Brain pericyte (primary cell): ENCODE measurements at regions not wholly inside any gene's neighbourhood (a gene's known extent, or its start where the extent isn't known, plus 50 kb on each side); places are given as distances from the start of the nearest gene placed in this dataset.
"Not testable (repeated sequence)": the region's sequence is repeated elsewhere in the genome, so short reads cannot be mapped to it uniquely, and the experiment has no call there.

Experiments used
- DNase-seq: peaks from one replicate; pipeline ENCODE4 v3.0.0-alpha.2; 2012; ENCODE audit warnings: low read depth, low spot score

DNA sequence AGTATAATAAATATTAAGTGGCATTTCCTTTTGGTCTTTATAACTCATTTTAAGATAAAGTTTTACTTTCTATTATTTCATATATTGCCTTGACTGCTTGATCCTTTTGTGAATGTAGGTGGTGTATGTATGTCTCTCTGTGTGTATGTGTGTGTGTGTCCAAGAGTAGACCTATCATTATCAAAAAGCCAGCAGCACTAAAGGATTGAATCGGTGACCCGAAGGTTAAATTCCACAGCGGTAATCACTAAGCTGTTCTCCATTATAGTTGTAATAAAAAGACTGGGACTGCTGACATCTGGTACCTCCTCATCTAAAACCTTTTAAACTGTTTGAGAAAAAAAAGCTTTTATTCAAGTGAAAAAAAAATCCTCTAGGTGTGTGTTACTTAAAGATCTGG lies 1014.8 kb downstream of the PCDH7 start:
- no peak for DNase-seq

DNA sequence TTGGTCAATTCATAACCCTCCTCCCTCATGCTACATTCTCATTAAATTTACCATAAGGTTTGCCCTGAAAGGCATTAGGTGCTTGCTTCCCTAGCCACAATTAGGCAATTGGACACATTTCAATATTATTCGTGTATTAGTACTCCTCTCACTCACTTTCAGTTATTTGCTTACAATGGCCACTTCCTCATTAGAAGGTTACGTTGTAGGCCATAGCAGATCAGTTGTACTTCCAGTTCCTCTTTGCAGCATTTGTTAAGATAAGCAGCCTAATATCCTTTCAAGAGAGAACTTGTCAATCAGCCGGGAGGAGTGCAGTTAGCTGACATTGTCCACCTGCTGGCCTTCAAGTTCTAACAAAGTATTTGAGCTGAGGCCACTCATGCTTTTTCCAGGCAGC lies 1017.2 kb downstream of the PCDH7 start:
- no peak for DNase-seq

DNA sequence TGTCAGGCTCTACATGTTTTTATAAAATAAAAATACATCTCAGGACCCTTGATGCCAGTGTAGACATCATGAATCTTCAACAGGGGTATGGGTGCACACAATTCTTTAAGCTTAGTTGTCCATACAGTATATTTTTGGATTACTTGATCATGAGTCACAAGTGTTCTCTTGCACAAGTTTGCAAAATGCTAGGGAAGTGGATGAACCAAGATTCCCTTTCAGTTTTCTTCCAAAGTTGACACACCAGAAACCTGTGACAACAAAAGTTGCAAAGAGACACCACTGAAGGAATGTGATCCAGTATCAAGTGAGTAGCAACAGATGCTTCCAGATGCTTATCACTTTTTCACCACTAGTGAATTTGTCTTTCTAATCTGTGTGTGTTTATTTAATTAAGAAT lies 1021.2 kb downstream of the PCDH7 start:
- DNase-seq: no peak

DNA sequence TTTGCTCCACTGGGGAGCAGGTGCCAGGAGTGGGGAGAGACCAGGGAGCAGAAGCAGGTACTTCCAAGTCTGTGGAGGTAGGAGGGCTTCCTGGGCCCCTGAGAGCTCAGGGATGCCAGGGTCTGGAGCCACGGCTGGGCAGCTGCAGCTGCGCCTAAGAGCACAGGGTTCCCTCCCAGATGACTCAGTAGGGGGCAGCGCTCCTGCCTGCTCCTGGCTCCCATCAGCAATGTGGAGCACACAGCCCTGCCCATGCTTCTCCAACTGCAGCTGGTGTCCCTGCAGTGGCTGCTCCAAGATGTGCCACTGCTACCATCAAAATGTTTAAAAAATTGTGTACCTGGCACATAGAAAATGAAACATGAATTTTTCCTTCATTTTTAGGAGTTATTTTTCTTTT lies 1028.2 kb downstream of the PCDH7 start:
- no peak for DNase-seq

DNA sequence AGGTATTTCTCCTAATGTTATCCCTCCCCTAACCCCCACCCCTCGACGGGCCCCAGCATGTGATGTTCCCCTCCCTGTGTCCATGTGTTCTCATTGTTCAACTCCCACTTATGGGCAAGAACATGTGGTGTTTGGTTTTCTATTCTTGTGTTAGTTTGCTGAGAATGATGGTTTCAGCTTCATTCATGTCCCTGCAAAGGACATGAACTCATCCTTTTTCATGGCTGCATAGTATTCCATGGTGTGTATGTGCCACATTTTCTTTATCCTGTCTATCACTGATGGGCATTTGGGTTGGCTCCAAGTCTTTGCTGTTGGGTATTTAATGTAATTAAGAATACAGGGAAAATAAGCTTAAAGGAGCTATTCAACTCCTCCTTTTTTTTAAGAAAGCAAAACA lies 1030.4 kb downstream of the PCDH7 start:
- not testable (repeated sequence) for DNase-seq

DNA sequence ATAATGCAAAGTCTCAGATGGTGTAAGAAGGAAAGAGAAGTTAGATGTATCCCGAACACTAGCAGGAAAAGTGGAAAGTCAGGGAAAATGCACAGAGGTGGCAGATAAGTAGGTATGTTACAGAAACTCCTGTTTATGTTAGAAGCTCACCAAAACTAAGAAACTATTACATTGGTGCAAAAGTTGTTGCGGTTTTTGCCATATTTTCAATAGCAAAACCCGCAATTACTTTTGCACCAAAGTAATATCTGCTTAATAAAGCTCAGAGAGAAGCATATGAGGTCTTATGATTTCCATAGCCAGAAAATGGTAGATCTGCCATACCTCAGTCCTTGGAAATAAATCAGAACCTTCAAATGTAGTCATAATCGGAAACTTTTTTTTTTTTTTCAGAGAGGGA lies 1035.6 kb downstream of the PCDH7 start:
- DNase-seq: no peak

DNA sequence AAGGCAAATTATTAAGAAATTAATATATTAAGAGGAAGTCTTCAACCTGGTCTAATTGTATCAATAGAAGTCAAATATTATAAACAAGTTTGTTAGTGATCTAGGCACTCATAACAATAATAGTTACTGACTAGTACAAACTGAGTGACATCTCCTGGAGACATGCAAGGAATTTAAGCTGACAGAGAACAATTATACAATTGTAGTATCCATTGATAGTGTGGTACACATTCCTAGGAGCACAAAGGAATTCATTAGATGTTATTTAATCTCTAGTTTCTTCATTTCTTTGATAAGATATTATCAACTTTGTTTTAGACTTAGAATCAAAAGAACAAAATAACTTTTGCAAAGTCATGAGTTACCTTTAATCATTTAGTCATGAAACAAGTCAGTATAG lies 1048.6 kb downstream of the PCDH7 start:
- no peak for DNase-seq

DNA sequence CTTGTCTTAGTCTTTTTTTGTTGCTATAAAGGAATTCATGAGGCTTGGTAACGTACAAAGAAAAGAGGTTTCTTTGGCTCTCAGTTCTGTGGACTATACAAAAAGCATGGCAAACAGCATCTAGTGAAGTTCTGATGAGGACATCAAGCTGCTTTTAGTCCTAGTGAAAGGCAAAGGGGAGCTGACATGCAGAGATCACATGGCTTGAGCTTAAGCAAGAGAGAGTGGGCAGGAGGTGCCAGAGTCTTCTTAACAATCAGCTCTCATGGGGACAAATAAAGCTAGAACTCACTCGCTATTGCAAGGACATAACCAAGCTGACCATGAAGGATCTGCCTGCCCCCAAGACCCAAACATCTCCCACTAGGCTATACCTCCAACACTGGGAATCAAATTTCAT lies 1063.1 kb downstream of the PCDH7 start:
- no peak for DNase-seq

DNA sequence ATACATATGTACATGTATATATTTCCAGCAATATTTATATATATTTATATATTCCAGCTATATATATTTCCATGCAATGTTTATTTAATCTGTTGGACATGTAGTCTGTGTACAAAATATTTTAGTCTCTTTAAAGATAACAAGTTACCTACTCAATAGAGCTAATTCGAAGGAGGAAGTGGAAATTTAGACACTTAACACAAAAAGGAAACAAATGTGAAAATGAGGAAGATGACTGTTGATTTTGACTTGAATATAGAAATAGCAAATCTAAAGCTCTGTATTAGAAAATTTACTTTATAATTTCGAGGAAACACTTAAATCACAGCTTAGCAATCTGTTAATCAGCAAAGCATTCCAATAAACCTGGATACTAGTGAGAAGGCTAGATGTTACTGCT lies 1064.4 kb downstream of the PCDH7 start:
- no peak for DNase-seq

DNA sequence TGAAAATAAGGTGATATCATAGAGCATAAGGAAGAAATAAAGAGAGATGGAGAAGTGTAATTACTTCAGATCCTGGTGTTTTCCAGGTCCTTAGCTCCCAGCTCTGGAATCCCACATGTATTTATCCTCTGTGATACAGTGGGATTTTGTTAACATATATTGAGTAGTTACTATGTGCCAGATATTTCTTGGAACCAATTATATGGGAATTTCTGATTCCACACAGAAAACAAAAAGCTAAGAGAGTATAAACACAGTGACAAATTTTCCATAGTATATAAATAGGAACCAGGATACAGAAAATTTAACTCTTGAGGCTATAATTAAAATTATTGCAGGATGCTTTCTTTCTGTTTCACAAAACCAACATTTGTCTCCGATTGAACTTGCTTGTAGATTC lies 1067.5 kb downstream of the PCDH7 start:
- DNase-seq: no peak

DNA sequence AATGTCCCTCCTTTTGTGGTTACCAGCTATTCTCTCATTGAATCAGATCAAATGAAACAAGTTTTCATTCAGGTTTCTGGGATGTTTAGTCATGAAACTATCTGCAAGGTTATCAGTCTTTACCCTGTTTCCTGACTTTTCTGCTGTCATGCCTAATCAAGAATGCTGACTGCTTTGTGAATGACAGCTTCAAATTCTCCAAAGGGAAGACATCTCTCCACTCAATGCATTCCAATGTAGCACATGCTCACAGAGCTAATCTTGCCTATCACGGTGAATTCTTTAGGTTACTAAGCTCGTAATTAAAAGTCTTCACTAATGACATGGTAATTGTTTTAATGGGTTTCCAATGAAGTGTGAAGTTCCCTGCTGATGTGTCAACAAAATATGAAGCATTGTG lies 1068.5 kb downstream of the PCDH7 start:
- DNase-seq: no peak

DNA sequence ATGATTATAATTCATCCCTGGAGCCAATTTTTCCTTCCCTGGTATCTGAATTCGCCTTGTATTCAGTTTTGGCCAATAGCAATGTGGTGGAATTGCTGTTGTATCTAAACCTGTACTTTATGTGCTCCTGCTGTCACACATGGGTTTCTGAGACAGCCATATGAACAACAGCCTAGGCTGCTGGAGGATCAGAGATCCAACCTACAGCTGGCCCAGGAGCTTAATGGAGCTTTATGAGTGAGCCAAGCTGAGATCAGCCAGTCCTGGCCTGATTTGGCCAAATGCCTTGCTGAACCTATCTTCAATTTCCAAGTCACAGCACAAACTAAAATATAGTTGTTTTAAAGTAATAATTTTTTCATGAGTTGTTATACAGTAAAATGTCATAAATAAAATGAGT lies 1071.5 kb downstream of the PCDH7 start:
- no peak for DNase-seq

DNA sequence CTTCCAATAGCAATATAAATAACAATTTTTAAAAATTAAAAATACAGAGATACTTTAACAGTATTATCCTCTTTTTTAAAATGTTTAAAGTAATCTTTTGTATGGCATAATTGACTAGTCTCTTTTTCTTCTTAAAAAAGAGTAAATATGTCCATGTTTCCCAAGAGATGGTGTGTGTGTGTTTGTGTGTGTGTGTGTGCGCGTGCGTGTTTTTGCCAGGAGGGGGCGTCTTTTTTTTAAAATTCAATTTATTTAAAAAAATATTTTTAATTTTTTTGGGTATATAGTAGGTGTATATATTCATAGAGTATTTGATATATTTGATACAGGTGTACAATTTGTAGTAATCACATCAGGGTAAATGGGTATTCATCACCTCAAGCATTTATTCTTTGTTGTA lies 1073.7 kb downstream of the PCDH7 start:
- no peak for DNase-seq

DNA sequence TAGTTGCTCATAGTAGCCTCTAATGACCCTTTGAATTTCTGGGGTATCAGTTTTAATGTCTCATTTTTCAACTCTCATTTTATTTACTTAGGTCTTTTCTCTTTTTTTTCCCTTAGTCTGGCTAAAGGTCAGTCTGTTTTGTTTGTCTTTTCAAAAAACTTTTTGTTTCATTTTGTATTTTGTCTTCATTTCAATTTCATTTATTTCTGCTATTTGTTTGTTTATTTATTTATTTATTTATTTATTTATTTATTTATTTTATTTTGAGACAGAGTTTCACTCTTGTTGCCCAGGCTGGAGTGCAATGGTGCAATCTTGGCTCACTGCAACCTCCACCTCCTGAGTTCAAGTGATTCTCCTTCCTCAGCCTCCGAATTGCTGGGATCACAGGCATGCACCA lies 1076.9 kb downstream of the PCDH7 start:
- DNase-seq: not testable (repeated sequence)

DNA sequence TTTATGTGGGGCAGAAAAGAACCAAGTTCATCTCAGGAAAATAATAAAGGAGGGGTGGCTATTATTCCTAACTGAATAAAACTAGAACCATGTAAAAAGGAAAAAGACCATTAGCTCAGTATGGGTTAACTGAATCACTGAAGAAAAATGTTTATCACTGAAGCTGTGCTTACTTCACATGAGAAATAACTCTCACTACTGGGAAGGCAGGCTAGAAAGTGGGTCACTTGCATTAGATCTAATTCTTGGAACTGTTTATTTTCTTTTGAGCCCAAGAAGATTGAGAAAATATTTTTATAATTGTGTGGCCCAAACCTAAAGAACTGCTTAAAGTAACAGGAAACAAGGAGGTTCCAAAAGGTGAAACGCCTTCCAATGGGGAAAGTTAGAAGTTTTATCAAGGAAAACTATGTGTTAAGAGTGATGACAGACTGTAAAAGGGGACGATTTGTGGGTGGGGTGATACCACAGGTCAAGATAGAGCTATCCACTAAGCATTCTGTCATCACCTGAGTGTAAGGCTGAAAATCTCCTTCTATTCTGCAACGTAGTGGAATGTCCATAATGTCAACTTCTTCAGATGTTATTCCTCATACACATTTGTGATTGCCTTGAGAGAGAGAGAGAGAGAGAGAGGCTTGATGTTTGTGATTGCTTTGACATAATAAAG lies 1083.5 kb downstream of the PCDH7 start:
- no peak for DNase-seq

DNA sequence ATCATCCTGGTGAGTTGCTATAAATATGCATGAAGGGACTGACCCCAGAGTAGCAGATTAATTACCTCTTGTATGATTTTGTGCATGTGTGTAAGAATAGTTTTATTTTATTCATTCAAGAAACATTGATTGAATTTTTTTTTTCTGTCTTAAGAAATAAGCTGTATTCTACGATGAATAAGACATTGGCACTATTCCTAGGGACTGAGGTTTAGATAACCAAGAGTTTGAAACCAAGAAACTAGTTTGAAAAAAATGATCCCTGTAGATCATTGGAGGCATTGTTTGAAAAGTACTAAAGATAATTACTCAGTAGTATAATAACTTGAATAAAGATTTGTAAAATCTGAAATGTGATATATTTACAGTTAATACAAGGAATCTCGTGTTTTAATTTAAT lies 1086.9 kb downstream of the PCDH7 start:
- DNase-seq: no peak

DNA sequence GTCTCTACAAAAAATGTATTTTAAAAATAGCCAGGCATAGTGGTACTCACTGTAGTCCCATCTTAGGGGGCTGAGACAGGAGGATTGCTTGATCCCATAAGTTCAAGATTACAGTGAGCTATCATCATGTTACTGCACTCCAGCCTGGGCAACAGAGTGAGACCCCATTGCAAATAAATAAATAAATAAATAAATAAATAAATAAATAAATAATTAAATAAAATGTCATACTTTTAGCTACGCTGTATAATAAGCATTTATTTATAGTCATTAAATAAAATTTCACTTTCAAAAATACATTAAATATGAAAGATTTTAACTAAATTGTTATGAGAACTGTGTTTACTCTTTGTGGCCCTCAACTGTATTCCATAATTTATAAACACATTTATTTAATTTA lies 1124.2 kb downstream of the PCDH7 start:
- DNase-seq: no peak

DNA sequence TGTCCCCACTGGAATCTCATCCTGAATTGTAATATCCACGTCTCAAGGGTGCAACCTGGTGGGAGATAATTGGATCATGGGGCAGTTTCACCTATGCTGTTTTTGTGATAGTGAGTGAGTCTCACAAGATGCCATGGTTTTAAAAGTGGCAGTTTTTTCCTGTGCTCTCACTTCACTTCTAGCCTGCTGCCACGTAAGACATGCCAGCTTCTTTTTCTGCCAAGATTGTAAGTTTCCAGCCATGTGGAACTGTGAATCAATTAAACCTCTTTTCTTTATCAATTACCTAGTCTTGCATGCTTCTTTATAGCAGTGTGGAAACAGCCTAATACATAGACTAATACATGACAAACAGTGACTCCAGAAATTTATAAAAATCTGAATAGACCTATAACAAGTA lies 1131.8 kb downstream of the PCDH7 start:
- DNase-seq: no peak

DNA sequence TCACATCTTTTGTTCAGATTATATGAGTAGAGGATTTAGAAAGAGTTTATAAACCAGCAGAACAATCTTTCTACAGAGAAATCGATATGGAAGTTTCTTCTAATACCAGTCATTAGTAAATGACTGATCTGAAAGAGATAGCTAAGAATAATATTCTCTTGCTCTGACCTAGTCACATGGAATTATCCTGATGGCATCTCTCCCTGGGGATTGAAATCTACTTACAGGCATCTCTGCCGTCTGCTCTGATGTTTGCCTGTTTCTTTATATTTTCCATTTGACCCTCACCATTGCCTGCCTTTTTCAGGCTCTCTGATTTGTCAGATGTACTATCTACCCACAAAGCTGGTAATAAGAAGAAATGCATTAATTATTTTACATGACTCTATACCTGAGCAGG lies 1157.3 kb downstream of the PCDH7 start:
- DNase-seq: no peak

DNA sequence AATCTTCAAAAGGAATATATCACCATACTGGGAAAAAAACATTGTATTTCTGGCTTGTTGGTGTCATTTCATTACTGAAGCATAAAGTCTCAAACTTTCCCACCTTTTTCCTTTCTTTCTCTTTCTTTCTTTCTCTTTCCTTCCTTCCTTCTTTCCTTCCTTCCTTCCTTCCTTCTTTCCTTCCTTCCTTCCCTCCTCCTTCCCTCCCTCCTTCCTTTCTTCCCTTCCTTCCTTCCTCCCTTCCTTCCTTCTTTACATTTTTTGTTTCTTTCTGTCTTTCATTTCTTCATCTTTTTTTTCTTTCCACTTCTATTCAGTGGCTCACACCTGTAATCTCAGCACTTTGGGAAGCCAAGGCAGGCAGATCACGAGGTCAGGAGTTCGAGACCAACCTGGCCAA lies 1160.7 kb downstream of the PCDH7 start:
- not testable (repeated sequence) for DNase-seq

DNA sequence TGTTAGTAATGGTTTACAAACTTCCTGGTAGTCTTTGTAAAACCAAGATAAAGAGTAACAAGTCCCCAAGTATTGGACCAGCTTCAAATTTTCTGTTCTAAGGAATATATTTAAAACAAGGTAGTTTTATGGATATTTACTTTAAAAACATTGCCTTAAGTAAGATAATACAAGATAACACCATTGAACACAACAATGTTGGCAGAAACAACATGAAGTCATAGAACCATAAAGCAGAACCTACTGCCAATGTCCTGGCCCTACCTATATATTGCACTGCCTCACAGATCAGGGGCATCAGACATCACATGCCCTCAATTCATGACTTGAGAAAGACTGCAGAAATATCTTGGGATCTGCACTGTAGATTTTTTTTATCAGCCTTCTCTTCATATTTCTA lies 1176.2 kb downstream of the PCDH7 start:
- DNase-seq: no peak

DNA sequence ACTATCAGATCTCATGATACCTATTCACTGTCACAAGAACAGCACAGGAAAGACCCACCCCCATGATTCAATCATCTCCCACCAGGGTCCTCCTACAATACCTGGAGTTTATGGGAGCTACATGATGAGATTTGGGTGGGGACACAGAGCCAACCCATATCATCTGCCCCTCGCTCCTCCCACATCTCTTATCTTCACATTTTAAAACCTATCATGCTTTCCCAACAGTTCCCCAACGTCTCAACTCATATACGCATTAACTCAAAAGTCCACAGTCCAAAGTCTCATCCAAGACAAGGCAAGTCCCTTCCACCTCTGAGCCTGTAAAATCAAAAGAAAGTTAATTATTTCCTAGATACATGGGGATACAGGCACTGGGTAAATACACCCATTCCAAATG lies 1185.2 kb downstream of the PCDH7 start:
- no peak for DNase-seq

DNA sequence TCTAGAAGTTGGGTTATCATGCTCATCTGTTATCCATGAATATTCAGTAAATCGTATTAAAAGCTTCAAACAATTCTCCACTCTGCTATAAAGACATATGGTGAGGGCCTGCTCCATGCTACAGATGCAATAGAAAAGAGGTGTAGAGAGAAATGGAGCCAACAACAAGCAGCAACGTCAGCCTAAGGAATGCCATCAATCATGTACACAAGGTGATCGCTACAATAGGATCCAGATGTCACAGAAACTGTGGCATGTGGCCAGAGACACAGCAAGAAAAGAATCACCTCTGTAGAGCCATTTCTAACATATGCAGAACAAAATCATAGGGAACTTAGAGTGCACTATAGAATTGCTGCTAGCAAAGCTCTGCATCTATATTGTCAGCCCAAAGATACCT lies 1188.1 kb downstream of the PCDH7 start:
- DNase-seq: no peak

DNA sequence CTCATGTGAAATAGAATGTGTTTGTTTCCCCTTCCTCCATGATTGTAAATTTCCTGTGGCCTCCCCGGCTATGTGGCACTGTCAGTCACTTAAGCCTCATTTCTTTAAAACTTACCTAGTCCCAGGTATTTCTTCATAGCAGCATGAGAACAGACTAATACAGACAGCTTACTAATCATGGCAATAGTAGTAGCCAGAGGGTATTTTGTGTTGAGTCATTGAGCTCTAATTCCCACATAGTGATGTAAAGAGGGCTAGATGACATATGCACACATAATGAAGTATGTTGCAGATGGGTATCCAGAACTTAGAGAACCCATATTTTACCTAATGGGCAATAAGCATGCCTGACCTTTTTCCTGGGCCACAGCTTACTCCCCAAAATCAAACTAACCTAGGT lies 1197.2 kb downstream of the PCDH7 start:
- DNase-seq: no peak
